Renal pelvis (tissue), 1 donor: ENCODE measurements at regions not wholly inside any gene's neighbourhood (a gene's known extent, or its start where the extent isn't known, plus 50 kb on each side); places are given as distances from the start of the nearest gene placed in this dataset.
"Not testable (repeated sequence)": the region's sequence is repeated elsewhere in the genome, so short reads cannot be mapped to it uniquely, and the experiment has no call there.

Source experiments
- DNase-seq: peaks from one replicate; pipeline ENCODE4 v3.0.0-alpha.2; 2013

- no peak for DNase-seq
Measured at GRCh38 chr5:164206196-164206595, 700.8 kb downstream of the MAT2B start.

DNA sequence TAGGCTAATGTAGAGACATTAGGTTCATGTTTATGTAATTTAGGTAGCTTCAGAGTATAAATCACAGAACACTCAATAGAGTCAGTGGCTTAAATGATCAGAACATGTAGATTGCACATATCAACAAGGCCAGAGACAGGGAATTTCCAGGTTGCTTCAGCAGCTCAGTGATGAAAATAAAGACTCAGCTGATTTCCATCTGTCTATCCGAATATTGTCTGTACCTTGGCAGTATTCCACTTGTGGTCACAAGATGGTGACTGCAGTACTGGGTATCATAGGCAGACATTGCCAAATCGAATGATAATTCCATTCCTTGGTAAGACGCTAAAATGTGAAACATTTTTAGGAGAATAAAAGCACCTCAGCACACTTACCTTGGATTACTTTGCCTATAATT lies 702.2 kb downstream of the MAT2B start:
- DNase-seq = no peak

GRCh38 chr5:164210491-164210890 lies 705.1 kb downstream of the MAT2B start:
- no peak for DNase-seq

DNA sequence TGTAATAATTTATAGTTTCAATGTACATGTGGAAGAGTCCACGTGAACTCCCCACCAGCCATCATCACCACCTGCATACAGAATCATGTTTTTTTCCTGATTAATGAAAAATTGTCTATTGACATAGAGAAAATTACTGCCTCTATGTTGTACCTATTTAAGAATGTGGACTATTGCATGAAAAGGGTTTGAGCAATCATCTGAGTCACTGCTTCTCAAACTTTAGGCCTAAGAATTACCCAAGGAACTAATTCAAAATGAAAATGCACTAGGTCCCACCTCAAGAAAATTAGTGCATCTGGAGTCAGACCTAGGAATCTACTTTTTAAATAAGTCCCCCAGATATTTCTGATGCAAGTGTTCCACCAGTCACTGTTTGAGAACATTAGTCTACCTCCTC lies 709.3 kb downstream of the MAT2B start:
- no peak for DNase-seq

- DNase-seq = no peak
Measured at GRCh38 chr5:164217464-164217863, 712.0 kb downstream of the MAT2B start.

GRCh38 chr5:164220522-164220921 lies 715.1 kb downstream of the MAT2B start:
- no peak for DNase-seq

- DNase-seq = no peak
Measured at GRCh38 chr5:164224236-164224635, 718.8 kb downstream of the MAT2B start.

- no peak for DNase-seq
Measured at GRCh38 chr5:164224772-164225171, 719.4 kb downstream of the MAT2B start.

DNA sequence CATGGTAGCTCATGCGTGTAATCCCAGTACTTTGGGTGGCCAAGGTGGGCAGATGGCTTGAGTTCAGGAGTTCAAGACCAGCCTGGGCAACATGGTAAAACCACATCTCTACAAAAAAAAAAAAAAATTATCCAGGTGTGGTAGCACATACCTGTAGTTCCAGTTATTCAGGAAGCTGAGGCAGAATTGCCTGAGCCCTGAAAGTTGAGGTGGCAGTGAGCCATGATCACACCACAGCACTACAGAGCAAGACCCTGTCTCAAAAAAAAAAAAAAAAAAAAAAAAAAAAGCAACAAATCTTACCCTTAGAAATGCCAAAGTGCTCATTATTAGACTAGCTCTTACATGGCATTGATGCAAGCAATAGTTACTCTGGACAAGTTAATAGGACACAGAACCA lies 724.9 kb downstream of the MAT2B start:
- no peak for DNase-seq

DNA sequence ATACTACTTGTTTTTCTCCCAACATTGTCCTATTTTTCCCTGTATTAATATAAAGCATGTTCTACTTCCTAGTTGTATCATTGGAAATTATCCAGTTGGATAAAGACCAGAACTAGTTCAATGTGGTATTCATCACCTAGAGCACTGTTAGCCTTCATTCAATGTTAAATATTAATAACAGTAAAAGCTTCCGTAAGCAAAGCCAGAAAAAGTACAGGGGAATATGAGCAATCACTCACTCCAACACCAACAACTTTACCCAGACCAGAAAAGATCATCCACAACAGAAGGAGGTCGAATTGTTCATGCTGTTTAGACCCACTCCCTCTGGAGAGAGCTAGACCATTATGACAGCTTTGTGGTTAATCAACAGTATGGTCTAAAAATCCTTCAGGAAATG lies 728.4 kb downstream of the MAT2B start:
- no peak for DNase-seq

- DNase-seq = no peak
Measured at GRCh38 chr5:164234321-164234720, 728.9 kb downstream of the MAT2B start.

DNA sequence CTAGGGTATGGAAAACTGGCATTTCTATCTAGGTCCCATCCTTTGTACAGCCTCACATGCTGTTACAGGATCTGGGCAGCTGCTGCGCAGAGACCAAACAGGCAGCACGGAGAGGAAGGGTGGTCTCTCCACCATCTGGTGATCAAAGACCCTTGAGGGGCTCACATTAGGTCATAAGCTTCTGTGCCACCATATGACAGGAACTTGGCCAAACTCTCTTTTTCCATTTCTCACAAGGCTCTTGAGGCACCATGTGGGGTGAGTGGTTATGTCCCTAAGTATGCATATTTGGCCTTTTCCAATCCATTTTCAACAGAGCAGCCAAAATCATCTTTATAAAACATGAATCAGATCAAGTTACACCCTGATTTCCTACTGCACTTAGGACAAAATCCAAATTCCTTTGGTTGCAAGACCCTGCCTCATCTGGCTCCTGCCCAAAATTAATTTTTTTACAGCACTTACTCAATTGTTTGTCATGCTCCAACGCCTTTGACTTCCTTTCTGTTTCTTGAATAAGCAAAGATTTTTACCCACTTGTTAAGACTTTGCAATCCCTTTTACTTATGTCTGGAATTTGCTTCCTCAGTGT lies 730.0 kb downstream of the MAT2B start:
- DNase-seq = peak; percentile 21

- DNase-seq = no peak
Measured at GRCh38 chr5:164237486-164237885, 732.1 kb downstream of the MAT2B start.

DNA sequence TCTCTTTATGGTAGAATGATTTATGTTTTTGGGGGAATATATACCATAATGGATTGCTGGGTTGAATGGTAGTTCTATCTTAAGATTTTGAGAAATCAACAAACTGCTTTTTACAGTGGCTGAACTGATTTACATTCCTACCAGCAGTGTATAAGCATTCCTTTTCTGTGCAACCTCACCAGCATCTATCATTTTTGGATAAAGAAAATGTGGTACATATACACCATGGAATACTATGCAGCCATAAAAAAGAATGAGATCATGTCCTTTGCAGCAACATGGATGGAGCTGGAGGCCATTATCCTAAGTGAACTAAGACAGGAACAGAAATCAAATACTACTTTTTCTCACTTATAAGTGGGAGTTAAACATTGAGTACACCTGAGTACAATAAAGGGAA lies 746.4 kb downstream of the MAT2B start:
- not testable (repeated sequence) for DNase-seq

GRCh38 chr5:164253764-164254163 lies 748.3 kb downstream of the MAT2B start:
- no peak for DNase-seq

DNA sequence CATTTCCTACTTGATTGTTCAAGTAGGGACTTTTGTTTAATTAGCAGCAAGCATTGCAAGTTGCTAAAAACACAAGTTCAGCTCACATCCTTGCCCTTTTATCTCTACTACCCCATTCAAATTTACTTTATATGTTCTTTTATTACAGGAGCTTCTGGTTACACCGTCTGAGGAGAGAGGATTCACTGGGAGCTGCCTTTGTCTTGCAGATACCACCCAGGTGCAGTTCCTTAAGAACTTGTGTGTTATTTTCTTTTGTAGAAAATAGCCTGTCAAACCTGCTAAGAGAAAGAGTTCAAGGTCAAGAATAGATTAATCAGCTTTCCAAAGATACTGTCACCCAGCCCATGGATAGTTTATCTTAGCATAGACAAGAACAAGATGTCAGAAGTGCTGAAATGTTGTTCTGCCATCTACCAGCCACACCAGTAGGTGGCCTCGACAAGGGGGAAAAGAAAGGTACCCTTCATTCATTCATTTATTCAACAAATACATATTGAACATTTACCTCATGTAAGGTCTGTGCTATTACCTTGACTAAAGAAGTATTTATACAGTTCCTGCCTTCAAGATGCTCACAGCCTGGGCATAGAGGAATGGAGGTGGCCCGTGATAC lies 750.3 kb downstream of the MAT2B start:
- DNase-seq = no peak

GRCh38 chr5:164256351-164256750 lies 750.9 kb downstream of the MAT2B start:
- no peak for DNase-seq

DNA sequence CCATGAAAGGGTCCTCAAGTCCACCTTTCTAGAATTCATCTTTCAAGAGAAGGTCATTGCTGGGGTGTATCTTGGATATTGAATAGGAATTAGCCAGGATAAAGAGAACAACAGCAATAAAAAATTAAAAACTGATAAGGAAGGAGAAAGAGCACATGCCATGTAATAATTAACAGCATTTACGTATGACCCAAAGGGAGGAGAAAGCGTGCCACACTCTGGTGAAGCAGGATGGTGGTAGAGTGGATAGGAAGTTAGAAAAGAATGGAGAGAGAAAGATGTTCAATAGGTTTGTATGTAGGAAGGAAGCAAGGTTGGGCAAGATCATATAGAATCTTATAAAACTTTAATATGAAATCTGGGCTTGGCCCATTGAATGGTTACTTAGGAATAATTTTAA lies 751.5 kb downstream of the MAT2B start:
- DNase-seq = no peak

- peak; percentile 4 for DNase-seq
Measured at GRCh38 chr5:164265566-164265965, 760.1 kb downstream of the MAT2B start.

DNA sequence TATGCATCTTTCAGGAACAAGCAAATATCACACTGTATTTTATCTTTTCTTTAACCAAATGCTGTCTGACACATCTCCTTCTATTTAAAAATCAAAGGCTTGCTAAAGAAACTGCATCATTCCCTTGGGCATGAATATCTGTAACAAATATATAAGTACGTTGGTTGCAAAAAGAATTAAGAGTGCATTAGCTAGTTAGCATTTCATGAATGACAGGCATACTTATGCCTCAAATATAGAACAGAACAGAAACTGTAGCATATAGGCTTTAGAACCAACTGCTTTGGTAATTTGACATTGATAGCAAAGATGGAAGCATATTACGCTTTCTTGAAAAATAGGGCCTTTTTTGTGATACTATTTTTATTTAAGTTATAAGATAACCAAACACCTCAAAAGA lies 761.2 kb downstream of the MAT2B start:
- no peak for DNase-seq

- DNase-seq = no peak
Measured at GRCh38 chr5:164277720-164278119, 772.3 kb downstream of the MAT2B start.

GRCh38 chr5:164289526-164289925 lies 784.1 kb downstream of the MAT2B start:
- no peak for DNase-seq

- peak; percentile 39 for DNase-seq
Measured at GRCh38 chr5:164296603-164297080, 791.2 kb downstream of the MAT2B start.

- no peak for DNase-seq
Measured at GRCh38 chr5:164298165-164298564, 792.7 kb downstream of the MAT2B start.
